Activated CD4-positive, alpha-beta T cell treated with anti-CD3 and anti-CD28 coated beads for 48 hours (primary cell): ENCODE measurements at regions not wholly inside any gene's neighbourhood (a gene's known extent, or its start where the extent isn't known, plus 50 kb on each side); places are given as distances from the start of the nearest gene placed in this dataset.
"Not testable (repeated sequence)": the region's sequence is repeated elsewhere in the genome, so short reads cannot be mapped to it uniquely, and the experiment has no call there.

Experiments
- DNase-seq: peaks from one replicate; pipeline ENCODE4 v3.0.0-alpha.2; 2020

- no peak for DNase-seq
Measured at GRCh38 chr2:215740071-215740470, 273.3 kb downstream of the MREG start.

DNA sequence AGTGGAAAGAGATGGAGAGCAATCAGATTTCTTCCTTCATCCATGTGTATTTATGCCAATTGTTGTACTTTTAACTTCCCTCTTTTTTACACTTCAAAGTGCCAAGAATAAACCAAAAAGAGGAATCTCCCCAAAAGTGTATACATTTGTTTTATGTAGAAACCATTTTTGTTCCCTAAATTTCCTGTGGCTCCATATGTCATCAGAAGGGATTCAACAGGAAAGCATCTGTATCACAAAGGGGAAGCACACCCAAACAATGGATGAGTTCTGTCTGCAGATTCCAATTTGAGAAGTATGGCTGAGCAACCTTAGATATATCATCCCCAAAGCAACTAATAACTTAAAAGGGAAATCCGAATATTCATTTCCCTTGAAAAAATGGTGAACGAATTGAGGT lies 275.0 kb downstream of the MREG start:
- DNase-seq: no peak

- DNase-seq: no peak
Measured at GRCh38 chr2:215737477-215737876, 275.9 kb downstream of the MREG start.

DNA sequence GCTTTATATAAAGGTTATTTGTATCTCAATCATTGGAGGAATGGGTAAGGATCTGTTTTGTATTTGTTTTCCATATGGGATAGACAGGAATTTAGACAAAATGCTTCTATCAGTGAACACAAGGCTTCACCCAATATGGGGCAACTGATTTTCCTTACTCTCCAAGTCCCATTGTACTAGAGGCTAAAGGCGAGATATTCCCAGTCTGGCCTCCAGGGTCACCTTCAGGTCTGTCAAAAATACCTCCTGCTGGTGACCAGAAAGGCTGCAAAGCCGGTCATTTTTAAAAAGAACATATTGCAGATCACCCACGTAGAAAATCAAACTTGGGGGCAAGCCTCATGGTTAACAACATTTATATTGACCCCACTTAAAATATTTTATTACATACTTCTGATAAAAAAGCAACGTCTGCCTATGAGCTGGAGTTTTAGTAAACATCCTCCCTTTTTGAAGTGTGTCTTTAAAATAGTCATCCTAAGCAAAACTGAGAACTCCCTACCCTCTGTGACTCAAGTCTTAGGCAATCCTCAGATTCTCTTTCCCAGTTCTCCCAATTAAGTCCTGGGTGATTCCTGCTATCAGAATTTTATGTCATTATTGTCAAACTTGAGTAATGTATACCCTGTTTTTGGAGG lies 276.6 kb downstream of the MREG start:
- no peak for DNase-seq

DNA sequence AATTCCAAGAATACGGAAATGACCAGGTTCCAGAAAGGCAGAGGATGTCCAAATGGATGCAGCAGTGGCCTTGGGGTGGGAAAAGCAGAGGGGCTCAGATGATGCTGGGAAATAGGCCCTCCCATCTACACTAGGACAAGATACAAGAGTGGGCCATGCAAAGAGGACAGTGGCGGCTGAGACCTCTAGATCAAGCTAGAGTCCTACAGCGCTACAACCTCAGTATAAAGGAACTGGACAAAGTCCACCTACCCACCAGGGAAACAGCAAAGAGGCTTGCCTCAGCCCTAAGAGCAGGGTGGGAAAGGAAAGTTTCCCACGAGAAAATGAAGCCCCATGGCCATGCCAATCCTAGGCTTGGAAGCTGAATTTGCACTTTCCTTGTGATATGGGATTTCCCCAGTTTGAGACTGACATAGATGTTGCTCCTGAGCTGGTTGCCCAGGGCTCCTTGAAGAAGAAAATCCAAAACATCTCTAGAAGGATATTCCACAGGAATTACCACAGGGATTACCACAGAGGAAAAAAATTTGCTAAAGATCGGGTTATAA lies 282.2 kb downstream of the MREG start:
- DNase-seq: no peak

DNA sequence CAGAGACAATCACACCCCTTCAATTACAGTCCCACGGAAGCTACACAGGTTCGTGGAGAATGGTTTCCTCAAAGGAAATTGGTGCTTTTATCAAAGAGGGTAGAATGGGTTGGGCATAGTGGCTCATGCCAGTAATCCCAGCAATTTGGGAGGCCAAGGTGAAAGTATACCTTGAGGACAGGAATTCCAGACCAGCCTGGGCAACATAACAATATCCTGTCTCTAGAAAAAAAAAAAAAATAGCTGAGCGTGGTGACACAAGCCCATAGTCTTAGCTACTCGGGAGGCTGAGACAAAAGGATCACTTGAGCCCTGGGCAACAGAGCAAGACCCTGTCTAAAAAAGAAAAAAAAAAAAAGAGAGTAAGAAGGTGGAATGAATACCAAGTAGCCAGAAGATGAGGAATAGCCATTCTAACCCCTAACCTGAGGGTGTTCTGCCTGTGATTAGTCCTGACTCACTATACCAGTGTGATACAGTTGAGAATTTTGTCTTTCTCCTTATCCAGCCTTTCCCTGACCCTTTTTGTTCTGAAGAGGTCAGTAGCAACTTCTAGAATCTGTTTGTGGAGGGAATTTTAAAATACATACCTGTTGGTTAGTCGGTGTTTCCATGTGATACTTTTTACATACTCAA lies 283.2 kb downstream of the MREG start:
- DNase-seq: no peak

DNA sequence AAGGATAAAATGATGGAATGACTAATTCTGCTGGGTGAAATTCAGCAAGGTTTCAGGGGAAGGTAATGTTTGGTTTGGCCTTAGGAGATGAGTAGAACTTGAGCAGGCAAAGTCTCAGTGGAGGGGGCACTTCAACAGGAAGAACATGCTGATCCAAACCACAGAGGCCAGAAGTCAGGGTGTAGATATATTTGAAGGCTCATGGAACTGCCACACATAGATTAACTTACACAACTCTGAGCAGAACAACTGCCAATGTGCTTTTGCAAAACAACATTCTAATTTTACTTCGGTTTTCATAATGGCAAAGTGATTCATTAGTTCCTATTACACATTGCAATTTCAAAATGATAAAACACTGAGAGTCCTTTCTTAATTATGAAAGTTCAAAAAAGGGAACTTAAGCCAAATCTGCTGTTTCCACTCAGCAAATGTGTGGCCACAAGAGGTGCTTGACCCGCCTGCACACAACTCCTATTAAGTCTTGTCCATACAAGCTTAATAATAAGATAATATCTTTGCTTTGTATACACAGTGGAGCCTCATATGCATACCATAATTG lies 284.8 kb downstream of the MREG start:
- DNase-seq: no peak

- no peak for DNase-seq
Measured at GRCh38 chr2:215727507-215728503, 285.5 kb downstream of the MREG start.

GRCh38 chr2:215726070-215726469 lies 287.3 kb downstream of the MREG start:
- DNase-seq: no peak

- no peak for DNase-seq
Measured at GRCh38 chr2:215724146-215724545, 288.3 kb upstream of the FN1 start.

DNA sequence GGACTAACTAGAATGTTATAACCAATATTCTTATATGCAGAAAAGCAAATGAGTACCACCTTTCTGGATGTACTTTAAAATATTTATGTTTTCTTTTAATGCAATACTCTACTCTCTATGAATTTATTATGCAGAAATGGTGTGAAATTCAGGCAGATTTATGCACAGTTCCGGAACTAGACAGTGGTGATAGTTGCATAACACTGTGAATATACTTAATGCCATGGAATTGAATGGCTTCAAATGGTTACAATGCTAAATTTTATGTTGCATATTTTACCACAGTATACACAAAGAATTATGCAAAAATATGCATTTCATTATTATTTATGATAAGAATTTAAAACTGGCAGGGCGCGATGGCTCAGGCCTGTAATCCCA lies 287.8 kb upstream of the FN1 start:
- DNase-seq: no peak

DNA sequence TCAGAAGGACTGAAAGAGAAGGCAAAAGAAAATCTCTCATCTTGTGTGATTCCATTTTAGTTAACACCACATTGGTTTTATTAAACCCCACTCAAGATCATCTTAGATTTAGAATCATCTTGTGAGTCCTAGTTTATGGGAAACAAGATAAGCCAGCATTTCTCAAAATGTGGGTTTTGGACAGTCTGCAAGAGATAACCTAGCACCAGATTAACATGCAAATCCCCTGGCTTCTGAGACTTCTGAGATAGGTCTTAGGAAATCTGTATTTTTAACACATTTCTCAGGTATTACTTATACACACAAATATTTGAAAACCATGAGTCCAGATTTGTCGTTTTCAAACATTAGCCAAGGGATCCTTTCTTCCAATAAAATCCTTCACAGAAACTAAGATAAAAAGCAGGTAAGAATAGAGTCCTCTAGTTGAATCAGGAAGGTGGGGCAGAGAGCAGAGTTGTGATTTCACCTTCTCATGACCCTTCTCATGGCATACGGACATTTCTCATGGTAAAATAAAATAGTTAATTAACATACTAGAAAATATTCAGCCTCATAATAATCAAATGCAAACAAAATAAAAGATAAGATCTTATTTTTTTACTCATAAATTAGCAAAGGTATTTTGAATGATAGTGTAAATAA lies 287.2 kb upstream of the FN1 start:
- DNase-seq: no peak

DNA sequence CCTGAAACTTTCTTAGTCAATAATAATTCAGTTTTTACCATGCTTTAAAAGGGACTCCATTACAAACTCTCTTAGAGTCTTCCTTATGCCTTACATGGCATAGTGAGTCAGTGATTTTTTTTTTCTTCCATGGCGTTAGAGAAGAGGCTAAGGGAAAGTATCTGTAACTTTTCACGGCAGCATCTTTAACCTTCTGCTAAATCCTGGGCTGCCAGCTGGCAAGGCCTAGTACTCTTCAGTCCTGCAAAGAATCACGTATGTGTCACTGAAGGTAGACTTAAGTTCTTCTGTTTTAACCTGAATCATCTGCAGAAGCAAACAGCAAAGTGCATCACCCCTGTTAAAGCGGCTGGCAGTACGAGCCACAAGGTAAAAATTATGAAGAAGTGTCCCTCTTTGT lies 286.3 kb upstream of the FN1 start:
- DNase-seq: no peak

- DNase-seq: not testable (repeated sequence)
Measured at GRCh38 chr2:215721515-215721914, 285.6 kb upstream of the FN1 start.

- DNase-seq: no peak
Measured at GRCh38 chr2:215718890-215719289, 283.0 kb upstream of the FN1 start.

DNA sequence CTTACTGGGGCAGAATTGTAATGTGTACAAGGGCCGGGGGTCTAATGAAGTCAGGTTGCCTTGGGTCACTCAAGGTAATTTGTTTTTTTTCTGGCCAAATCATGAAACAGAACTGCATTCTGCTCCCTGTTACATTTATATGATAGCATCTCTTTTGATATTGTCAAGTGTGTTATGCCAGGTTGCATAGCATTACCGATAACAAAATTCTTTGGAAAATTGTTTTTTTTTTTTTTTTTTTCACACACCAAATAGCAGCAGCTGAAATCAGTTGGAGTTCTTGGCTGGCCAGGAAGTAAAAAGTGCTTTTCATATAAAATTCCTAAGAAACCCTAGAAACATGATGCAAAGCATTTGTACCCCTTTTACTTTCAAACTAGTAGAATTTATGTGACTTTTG lies 282.6 kb upstream of the FN1 start:
- DNase-seq: no peak

- no peak for DNase-seq
Measured at GRCh38 chr2:215717501-215718381, 281.9 kb upstream of the FN1 start.

- DNase-seq: no peak
Measured at GRCh38 chr2:215716956-215717355, 281.1 kb upstream of the FN1 start.

DNA sequence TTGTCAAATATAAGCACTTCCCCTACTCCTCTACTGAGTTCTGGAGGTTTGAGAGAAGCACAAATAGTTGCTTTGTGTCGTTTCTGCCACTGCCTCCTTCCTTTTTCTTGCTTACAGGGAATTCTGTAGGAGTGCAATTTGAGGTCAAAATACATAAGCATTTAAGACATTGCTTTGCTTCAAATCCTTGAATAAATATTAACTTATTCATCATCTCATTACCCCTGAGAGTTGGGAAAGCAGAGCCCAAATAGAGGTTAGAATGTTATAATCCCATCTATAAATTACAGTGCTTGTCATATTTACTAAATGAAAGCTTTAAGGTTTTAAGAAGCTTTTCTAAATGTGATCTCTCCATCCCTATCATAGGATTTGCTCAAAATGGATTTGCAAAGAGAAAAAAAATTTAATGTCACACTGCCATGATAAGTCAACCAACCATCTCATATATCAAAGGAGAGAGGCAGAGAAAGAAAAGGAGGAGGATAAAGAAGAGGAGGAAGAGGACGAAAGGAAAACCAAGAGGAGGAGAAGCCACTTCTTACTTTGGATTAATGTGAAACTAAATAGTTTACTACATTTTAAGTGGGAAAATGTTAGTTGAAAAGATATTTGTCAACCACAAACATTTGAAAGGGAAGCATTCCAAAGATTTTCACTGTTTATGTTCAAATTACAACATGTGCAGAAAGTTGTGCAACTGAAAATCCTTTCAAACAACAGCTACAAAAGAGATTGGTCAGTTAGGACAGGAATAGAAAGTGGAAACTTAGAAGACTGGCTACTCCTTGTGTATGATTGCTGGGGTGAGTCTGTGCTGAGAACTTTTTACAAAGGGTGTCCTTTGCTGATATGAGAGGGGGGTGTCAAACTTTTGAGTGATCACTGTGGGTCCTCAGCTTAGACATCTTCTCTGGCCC lies 277.3 kb upstream of the FN1 start:
- no peak for DNase-seq

DNA sequence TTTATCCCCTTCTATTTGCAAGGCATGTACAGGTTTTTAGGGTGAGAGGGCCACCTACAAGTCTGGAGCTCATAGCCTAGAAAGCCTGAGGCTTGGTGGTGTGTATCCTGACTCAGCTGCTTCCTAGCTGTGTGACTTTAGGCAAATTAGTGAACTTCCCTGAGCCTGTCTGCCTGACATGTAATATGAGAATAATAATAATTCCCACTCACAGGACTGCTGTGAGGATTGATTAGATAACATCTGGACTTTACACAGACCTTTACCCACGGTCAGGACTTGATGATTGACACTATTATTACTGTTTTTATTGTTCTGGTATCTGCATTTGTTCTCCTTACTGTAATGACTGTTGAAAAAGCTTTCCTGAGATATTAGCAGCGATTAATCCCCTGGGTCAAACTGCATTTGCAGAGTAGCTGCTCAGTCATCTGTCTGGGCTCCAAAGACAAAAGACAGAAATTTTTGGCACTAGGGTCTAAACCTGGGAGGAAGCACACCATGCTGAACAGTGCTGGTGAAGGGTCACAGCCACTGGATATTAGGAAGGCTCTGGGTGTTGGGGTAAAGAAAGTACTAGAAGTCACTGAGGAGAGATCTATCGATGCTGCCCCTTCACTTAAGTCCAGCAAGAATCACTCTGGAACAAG lies 276.5 kb upstream of the FN1 start:
- DNase-seq: no peak
